HG02852 (cell line): ENCODE measurements at regions not wholly inside any gene's neighbourhood (a gene's known extent, or its start where the extent isn't known, plus 50 kb on each side); places are given as distances from the start of the nearest gene placed in this dataset.

Experiments used
- ATAC-seq: cut with Tn5 transposase; IDR thresholded peaks from one replicate; pipeline ENCODE4 v1.9.1; 2021; ENCODE audit warnings: mild to moderate bottlenecking, moderate library complexity; ENCODE audit not compliant: unreplicated experiment

- ATAC-seq: no peak
Measured at GRCh38 chr6:133688705-133689492, 200.0 kb upstream of the TCF21 start.

- no peak for ATAC-seq
Measured at GRCh38 chr6:133689863-133690262, 199.1 kb upstream of the TCF21 start.

- no peak for ATAC-seq
Measured at GRCh38 chr6:133693565-133693964, 195.3 kb upstream of the TCF21 start.

GRCh38 chr6:133697185-133697584 lies 191.7 kb upstream of the TCF21 start:
- ATAC-seq: no peak

- no peak for ATAC-seq
Measured at GRCh38 chr6:133697666-133698065, 191.2 kb upstream of the TCF21 start.

GRCh38 chr6:133698272-133698671 lies 190.6 kb upstream of the TCF21 start:
- ATAC-seq: no peak

GRCh38 chr6:133699741-133700385 lies 189.1 kb upstream of the TCF21 start:
- ATAC-seq: no peak

GRCh38 chr6:133701633-133702331 lies 187.1 kb upstream of the TCF21 start:
- ATAC-seq: no peak

GRCh38 chr6:133704371-133704770 lies 184.5 kb upstream of the TCF21 start:
- ATAC-seq: no peak

GRCh38 chr6:133705066-133705465 lies 183.8 kb upstream of the TCF21 start:
- ATAC-seq: no peak

- no peak for ATAC-seq
Measured at GRCh38 chr6:133705731-133706130, 183.2 kb upstream of the TCF21 start.

GRCh38 chr6:133707456-133707855 lies 181.5 kb upstream of the TCF21 start:
- ATAC-seq: peak; percentile 51

- no peak for ATAC-seq
Measured at GRCh38 chr6:133710826-133711225, 178.1 kb upstream of the TCF21 start.

GRCh38 chr6:133715270-133715669 lies 173.6 kb upstream of the TCF21 start:
- no peak for ATAC-seq

GRCh38 chr6:133724726-133725125 lies 164.2 kb upstream of the TCF21 start:
- ATAC-seq: no peak

- no peak for ATAC-seq
Measured at GRCh38 chr6:133726188-133726587, 162.7 kb upstream of the TCF21 start.

GRCh38 chr6:133730881-133731280 lies 158.0 kb upstream of the TCF21 start:
- ATAC-seq: no peak

GRCh38 chr6:133740218-133740617 lies 148.7 kb upstream of the TCF21 start:
- no peak for ATAC-seq

GRCh38 chr6:133740816-133741215 lies 148.1 kb upstream of the TCF21 start:
- no peak for ATAC-seq

GRCh38 chr6:133741375-133741861 lies 147.5 kb upstream of the TCF21 start:
- no peak for ATAC-seq

GRCh38 chr6:133743621-133744020 lies 145.3 kb upstream of the TCF21 start:
- no peak for ATAC-seq

GRCh38 chr6:133746417-133746770 lies 142.5 kb upstream of the TCF21 start:
- no peak for ATAC-seq
